Gastroesophageal sphincter (tissue), 4 donors: ENCODE measurements at regions not wholly inside any gene's neighbourhood (a gene's known extent, or its start where the extent isn't known, plus 50 kb on each side); places are given as distances from the start of the nearest gene placed in this dataset.

Source experiments
- ATAC-seq: fragments of 150-250 bp; one replicate; pipeline ENCODE4 v1.9.1; 2016; ENCODE audit warnings: mild to moderate bottlenecking, moderate library complexity
- H3K27ac ChIP-seq, 4 donors: fragments of 200-600 bp; sonication (generic) in 3 of 4; 1 replicate in 3 of 4; 2 replicates in 1 of 4; pipeline ENCODE4 v1.5.1; 2016 to 2019
- H3K27me3 ChIP-seq: fragments of 200-600 bp; sonication (generic); one replicate; pipeline ENCODE4 v1.5.1; 2019
- H3K36me3 ChIP-seq, 2 donors: fragments of 200-600 bp; sonication (generic); one replicate each; pipeline ENCODE4 v1.5.1; 2019; ENCODE audit warnings: control low read depth in 1 of 2
- H3K4me1 ChIP-seq, 3 donors: fragments of 200-600 bp; sonication (generic); 1 replicate in 2 of 3; 2 replicates in 1 of 3; pipeline ENCODE4 v1.5.1; 2016 to 2019; ENCODE audit warnings: control low read depth in 2 of 3
- H3K4me3 ChIP-seq, 2 donors: fragments of 200-600 bp; sonication (generic); one replicate each; pipeline ENCODE4 v1.5.1; 2019; ENCODE audit warnings: mild to moderate bottlenecking in 1 of 2, moderate library complexity in 1 of 2
- H3K9me3 ChIP-seq, 3 donors: fragments of 200-600 bp; sonication (generic); one replicate each; pipeline ENCODE4 v1.5.1; 2017 to 2019; ENCODE audit warnings: control low read depth in 2 of 3
- EP300 ChIP-seq: sonication (generic); formaldehyde crosslinking; IDR thresholded peaks from one replicate; pipeline ENCODE4 v1.6.1; 2017; ENCODE audit warnings: antibody characterized with exemption, mild to moderate bottlenecking
- POLR2A ChIP-seq, 2 donors: fragments of 450-650 bp; IDR thresholded peaks; one replicate each; pipeline ENCODE4 v1.6.1; 2017; ENCODE audit warnings: antibody characterized with exemption in 2 of 2, mild to moderate bottlenecking in 2 of 2, moderate library complexity in 1 of 2
- POLR2AphosphoS5 ChIP-seq: sonication (generic); formaldehyde crosslinking; IDR thresholded peaks from one replicate; pipeline ENCODE4 v1.6.1; 2017; ENCODE audit warnings: antibody characterized with exemption
- WGBS, 2 donors: methylation state at CpG; one replicate each; pipeline ENCODE4 v1.1.5; 2018; ENCODE audit warnings: low coverage in 1 of 2; 5-methylcytosine and 5-hydroxymethylcytosine counted together
- TF ChIP-seq, protein P1 (sequence below), 4 experiments: fragments of 200-600 bp in 2 of 4; fragments of 450-650 bp in 2 of 4; sonication (generic) in 1 of 4; IDR thresholded peaks; one replicate each; pipeline ENCODE4 v1.5.1; 2017 to 2019; ENCODE audit warnings: antibody characterized with exemption in 4 of 4, mild to moderate bottlenecking in 2 of 4, moderate library complexity in 2 of 4

DNA sequence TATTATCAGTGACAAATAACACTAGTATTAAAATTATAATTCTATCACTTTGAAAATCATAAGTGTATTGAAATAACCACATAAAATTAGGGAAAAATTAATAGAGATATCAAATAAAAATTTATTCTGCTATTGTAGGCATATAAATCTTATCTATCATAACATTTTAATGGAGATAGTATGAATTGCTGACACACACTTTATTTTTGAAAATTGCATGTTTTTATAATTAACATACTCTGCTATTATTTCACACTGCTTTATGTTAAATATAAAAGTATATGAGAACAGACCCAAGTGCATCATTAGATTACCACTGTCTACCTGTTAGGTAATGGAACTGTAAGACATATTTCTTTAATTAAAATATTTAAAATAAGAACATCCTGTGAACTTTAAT, 2150.2 kb downstream of the ARAP2 start:
- no peaks in the 10 kb centered on the region for H3K4me1 ChIP-seq
- TF ChIP-seq EP300 (no peak), POLR2AphosphoS5 (no peak), POLR2A (IDR thresholded peaks at IDR 0.05) (no peak)
- TF ChIP-seq, protein P1, sequence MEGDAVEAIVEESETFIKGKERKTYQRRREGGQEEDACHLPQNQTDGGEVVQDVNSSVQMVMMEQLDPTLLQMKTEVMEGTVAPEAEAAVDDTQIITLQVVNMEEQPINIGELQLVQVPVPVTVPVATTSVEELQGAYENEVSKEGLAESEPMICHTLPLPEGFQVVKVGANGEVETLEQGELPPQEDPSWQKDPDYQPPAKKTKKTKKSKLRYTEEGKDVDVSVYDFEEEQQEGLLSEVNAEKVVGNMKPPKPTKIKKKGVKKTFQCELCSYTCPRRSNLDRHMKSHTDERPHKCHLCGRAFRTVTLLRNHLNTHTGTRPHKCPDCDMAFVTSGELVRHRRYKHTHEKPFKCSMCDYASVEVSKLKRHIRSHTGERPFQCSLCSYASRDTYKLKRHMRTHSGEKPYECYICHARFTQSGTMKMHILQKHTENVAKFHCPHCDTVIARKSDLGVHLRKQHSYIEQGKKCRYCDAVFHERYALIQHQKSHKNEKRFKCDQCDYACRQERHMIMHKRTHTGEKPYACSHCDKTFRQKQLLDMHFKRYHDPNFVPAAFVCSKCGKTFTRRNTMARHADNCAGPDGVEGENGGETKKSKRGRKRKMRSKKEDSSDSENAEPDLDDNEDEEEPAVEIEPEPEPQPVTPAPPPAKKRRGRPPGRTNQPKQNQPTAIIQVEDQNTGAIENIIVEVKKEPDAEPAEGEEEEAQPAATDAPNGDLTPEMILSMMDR (IDR thresholded peaks at IDR 0.05), result no peak
- no peaks in the 10 kb centered on the region for H3K27me3 ChIP-seq
- H3K4me3 ChIP-seq, result no peak overlapping the region
- ATAC-seq, result no peak
- H3K9me3 ChIP-seq, result no peaks in the 10 kb centered on the region
- no peaks in the 10 kb centered on the region for H3K36me3 ChIP-seq
- H3K27ac ChIP-seq, result no peak overlapping the region

DNA sequence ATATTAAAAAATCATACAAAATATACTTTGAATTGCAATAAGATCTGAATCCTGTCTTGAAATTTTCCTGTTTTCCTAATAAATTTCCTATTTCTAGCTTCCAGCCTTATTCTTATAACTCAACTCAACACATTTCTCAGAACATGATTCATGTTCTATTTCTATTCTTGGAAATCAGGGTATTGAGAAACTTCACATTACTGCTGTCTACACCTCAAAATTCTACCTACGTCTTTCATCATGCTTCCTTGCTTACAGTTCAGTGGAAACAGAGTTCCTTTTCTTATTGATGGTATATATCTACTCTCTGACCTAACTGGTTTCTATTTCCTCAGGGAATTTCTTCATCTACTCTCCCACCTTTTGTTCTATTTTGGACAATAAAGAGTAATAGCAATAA, 2139.0 kb downstream of the ARAP2 start:
- Histone ChIP-seq H3K4me3 (no peak overlapping the region), H3K27me3 (no peaks in the 10 kb centered on the region), H3K4me1 (no peaks in the 10 kb centered on the region), H3K9me3 (no peaks in the 10 kb centered on the region), H3K36me3 (no peaks in the 10 kb centered on the region), H3K27ac (no peak overlapping the region)
- TF ChIP-seq POLR2AphosphoS5 (no peak), POLR2A (IDR thresholded peaks at IDR 0.05) (no peak), EP300 (no peak)
- TF ChIP-seq, protein P1 (IDR thresholded peaks at IDR 0.05), result no peak
- WGBS, 2 donors, result 83 to 88% methylated on average over 1 of the region's 1 CpG
- no peak for ATAC-seq

DNA sequence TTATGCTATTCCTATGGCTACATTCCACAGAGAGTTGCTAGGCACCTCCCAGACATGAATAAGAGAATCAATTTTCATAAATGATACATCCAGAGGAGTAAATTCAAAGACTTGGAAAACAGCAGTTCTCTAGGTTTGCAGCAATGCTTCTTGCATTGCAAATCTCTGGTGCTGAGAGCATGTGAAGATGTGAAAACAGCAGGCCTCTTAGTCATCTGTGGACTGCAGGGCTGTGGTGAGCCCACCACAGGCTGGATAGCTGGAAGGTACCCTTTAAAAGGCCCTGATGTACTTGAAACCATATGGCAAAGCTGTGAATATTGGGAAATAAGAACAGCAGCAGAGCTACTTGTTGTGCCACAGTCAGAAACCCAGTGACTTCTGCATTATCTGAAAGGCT, 2135.9 kb downstream of the ARAP2 start:
- H3K9me3 ChIP-seq, result no peaks in the 10 kb centered on the region
- no peak overlapping the region for H3K4me3 ChIP-seq
- no peak for ATAC-seq

DNA sequence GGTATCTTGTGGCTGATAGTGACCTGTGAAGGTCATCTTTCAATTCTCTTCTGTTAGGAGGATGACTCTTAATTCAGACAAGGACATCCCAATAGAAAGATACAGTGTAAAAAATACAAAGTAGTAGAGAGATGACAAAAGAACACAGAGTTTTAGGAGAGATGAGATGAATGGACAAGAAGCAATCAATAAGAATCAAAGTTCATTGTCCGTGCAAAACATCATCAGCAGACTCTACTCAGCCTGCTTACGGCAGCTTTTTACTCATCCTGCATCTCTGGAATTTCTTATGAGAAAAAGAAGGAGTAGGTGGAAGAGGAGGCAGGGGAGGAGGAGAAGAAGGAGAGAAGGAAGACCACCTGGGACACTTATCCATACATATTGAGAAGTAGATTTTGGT, 2131.7 kb downstream of the ARAP2 start:
- no peaks in the 10 kb centered on the region for H3K36me3 ChIP-seq
- H3K27ac ChIP-seq, result no peak overlapping the region
- 83 to 85% methylated on average over 2 of the region's 2 CpGs for WGBS, 2 donors
- no peaks in the 10 kb centered on the region for H3K27me3 ChIP-seq
- no peak overlapping the region for H3K4me3 ChIP-seq
- ATAC-seq, result no peak
- H3K4me1 ChIP-seq, result no peaks in the 10 kb centered on the region
- no peaks in the 10 kb centered on the region for H3K9me3 ChIP-seq
- TF ChIP-seq POLR2AphosphoS5, result no peak
- no peak for TF ChIP-seq POLR2A (IDR thresholded peaks at IDR 0.05)
- TF ChIP-seq, protein P1 (IDR thresholded peaks at IDR 0.05), result no peak
- TF ChIP-seq EP300, result no peak

More for the DNA sequence above, 2135.9 kb downstream of the ARAP2 start:
- no peak for TF ChIP-seq POLR2A (IDR thresholded peaks at IDR 0.05)
- TF ChIP-seq, protein P1 (IDR thresholded peaks at IDR 0.05), result no peak
- no peaks in the 10 kb centered on the region for H3K36me3 ChIP-seq
- no peaks in the 10 kb centered on the region for H3K27me3 ChIP-seq
- H3K27ac ChIP-seq, result no peak overlapping the region
- no peaks in the 10 kb centered on the region for H3K4me1 ChIP-seq

DNA sequence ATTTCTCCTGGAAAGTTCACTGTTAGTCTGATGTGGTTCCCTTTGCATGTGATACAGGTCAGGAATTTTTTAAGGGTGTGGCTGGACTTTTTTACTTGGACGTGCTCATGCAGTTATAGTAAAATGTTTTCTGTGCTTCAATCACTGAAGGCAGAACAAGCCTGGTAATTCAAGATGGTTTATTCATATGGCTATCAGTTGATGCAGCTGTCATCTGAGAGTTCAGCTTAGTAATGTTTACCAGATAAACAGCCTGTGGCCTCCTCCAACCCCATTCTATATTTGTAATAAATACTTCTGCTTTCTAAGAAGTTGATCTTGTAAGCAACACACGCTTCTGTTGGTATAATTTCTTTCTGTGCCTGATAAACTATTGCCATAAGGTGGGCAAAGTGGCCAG, 2105.9 kb downstream of the ARAP2 start:
- WGBS, 2 donors, result 54 to 58% methylated on average over 2 of the region's 2 CpGs
- no peak overlapping the region for H3K4me3 ChIP-seq
- no peaks in the 10 kb centered on the region for H3K4me1 ChIP-seq
- ATAC-seq, result no peak
- no peak overlapping the region for H3K27ac ChIP-seq
- no peaks in the 10 kb centered on the region for H3K9me3 ChIP-seq
- H3K27me3 ChIP-seq, result no peaks in the 10 kb centered on the region
- no peaks in the 10 kb centered on the region for H3K36me3 ChIP-seq
- TF ChIP-seq POLR2A (IDR thresholded peaks at IDR 0.05) (no peak), POLR2AphosphoS5 (no peak), EP300 (no peak)
- TF ChIP-seq, protein P1 (IDR thresholded peaks at IDR 0.05), result no peak
